ENCODE measurements at regions not wholly inside any gene's neighbourhood (a gene's known extent, or its start where the extent isn't known, plus 50 kb on each side); places are given as distances from the start of the nearest gene placed in this dataset.

DNA sequence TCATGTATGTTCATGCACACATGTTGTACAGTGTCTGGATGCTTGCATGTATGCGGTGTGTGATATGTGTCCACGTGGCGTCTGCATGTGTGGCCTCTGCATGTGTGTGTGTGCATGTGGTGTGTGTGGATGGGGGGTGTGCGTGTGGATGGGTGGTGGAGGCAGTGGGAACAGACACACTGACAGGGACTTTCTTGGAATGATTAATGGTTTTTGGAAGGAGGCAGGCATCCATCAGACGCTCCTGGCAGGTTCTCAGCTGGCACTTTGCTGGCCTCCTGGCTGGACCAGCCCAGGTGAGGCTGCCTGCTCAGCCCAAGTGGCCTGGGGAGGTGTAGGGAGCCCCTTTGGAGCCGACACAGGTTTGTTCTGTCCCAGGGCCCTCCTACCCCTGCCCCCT is 121.2 kb upstream of the CIBAR2 start:
- TF ChIP-seq, protein P1, sequence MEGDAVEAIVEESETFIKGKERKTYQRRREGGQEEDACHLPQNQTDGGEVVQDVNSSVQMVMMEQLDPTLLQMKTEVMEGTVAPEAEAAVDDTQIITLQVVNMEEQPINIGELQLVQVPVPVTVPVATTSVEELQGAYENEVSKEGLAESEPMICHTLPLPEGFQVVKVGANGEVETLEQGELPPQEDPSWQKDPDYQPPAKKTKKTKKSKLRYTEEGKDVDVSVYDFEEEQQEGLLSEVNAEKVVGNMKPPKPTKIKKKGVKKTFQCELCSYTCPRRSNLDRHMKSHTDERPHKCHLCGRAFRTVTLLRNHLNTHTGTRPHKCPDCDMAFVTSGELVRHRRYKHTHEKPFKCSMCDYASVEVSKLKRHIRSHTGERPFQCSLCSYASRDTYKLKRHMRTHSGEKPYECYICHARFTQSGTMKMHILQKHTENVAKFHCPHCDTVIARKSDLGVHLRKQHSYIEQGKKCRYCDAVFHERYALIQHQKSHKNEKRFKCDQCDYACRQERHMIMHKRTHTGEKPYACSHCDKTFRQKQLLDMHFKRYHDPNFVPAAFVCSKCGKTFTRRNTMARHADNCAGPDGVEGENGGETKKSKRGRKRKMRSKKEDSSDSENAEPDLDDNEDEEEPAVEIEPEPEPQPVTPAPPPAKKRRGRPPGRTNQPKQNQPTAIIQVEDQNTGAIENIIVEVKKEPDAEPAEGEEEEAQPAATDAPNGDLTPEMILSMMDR (IDR thresholded peaks at IDR 0.05; ENCODE audit: borderline replicate concordance, extremely low read depth, low read length, poor library complexity, severe bottlenecking) = no peak
- no peak for TF ChIP-seq EZH2 (IDR thresholded peaks at IDR 0.05; ENCODE audit: borderline replicate concordance, low read depth, low read length, severe bottlenecking)
